GM23248 (cell line): ENCODE measurements at regions not wholly inside any gene's neighbourhood (a gene's known extent, or its start where the extent isn't known, plus 50 kb on each side); places are given as distances from the start of the nearest gene placed in this dataset.

ENCODE experiments used
- EZH2 ChIP-seq: fragments of 200-600 bp; sonication (generic); IDR thresholded peaks from 2 replicates; pipeline ENCODE4 v1.6.1; 2018; ENCODE audit warnings: antibody characterized with exemption, mild to moderate bottlenecking; ENCODE audit not compliant: insufficient read depth, poor library complexity, severe bottlenecking
- EZH2phosphoT487 ChIP-seq: fragments of 200-600 bp; sonication (generic); IDR thresholded peaks from 2 replicates; pipeline ENCODE4 v1.6.1; 2018; ENCODE audit warnings: antibody characterized with exemption, moderate library complexity, mild to moderate bottlenecking, low read depth; ENCODE audit not compliant: insufficient read depth

DNA sequence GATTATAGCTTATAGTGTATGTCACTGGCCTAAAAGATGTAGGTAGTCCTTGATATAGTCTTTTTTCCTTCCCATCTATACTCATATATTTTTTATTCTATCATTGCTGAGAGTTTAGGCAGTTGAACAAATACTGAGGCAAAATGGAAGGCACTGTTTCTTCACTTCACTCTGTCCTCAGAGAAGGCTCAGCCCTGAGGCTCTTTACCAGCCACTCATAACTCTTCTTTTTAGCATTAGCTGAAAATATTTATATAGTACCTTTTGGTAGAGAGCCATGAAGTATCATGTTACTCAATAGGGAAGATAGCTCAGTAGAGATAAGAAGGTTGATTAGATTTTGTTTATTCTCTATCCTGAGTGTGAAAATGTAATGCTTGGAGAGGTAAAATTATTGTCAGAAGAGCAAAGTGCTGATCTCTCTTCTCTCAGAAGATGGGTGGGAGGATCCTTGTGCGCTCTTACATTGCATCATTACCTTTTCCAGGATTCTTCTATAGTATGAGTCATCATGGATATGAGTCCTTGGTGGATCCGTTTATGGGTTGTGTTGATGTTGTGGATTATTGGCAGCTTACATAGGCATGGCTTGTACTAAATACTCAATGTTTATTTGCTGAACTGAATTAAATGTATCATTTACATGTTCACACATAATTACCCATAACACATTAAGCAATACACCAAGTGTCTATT is 88.1 kb downstream of the ANXA1 start:
- TF ChIP-seq EZH2 (no peak), EZH2phosphoT487 (no peak)
